PFSK-1 (cell line): ENCODE measurements at regions not wholly inside any gene's neighbourhood (a gene's known extent, or its start where the extent isn't known, plus 50 kb on each side); places are given as distances from the start of the nearest gene placed in this dataset.

ENCODE experiments used
- FOXP2 ChIP-seq: optimal IDR thresholded peaks from 2 replicates; pipeline ENCODE3; 2011; ENCODE audit warnings: borderline replicate concordance, control low read depth, inconsistent platforms; ENCODE audit not compliant: insufficient read depth; ENCODE audit errors: extremely low read length, extremely low read depth
- POLR2AphosphoS5 ChIP-seq: IDR thresholded peaks from 2 replicates; pipeline ENCODE4 v1.6.1; 2012; ENCODE audit warnings: low read depth, mild to moderate bottlenecking, control low read depth, low read length, moderate library complexity
- REST ChIP-seq, 2 experiments: IDR thresholded peaks; 2 replicates each; pipeline versions ENCODE4 v1.6.1 to v1.8.0; 2011 to 2012; ENCODE audit warnings: low read depth in 2 of 2, low read length in 2 of 2, control low read depth in 1 of 2, inconsistent platforms in 1 of 2, mild to moderate bottlenecking in 1 of 2, moderate library complexity in 1 of 2; ENCODE audit not compliant: insufficient read depth in 1 of 2
- SIN3A ChIP-seq: IDR thresholded peaks from 2 replicates; pipeline ENCODE4 v1.6.1; 2012; ENCODE audit warnings: mild to moderate bottlenecking, low read length, moderate library complexity, borderline replicate concordance; ENCODE audit not compliant: insufficient read depth
- TAF1 ChIP-seq: IDR thresholded peaks from 2 replicates; pipeline ENCODE4 v1.6.1; 2012; ENCODE audit warnings: low read length, control low read depth, borderline replicate concordance; ENCODE audit not compliant: insufficient read depth

DNA sequence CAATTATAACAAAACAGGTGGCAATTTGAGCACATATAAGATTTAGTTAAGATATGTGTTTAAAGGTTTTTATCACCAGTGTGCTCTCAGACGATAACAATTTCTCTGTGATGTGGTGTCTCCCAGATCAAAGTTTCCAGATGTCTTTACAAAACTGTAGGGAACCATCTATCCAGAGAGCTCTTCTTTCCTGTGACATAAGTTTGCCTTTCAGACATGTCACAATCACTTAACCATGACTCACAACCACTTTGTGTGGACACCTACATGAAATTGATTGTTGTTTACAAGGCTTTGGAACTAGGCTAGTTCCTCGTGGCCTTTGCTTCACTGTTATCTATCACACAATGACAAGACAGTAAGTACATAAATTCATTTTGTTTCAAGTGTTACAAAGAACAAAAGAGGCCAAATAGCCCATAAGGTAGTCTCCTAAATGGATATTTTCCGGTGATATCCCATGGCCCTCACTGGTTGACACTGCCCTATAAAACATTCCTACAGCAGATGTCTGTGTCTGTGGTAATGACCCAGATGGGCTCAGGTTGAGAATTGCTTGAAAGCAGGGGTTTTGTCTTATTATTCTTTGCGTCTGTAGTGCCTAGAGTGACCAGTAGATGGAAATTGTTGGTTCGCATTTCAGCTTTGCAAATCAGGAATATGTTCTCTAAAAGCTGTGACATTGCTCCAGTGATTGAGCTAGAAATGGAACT, 297.8 kb upstream of the FAM241A start:
- TF ChIP-seq FOXP2 (no peak), TAF1 (no peak), REST (IDR thresholded peaks at IDR 0.05; ENCODE audit: insufficient read depth in 1 of 2, low read depth in 2 of 2, low read length in 2 of 2) (no peak), POLR2AphosphoS5 (no peak), SIN3A (no peak)

GRCh38 chr4:111849746-111850284, 295.4 kb upstream of the FAM241A start:
- TF ChIP-seq POLR2AphosphoS5 (no peak), TAF1 (no peak), REST (IDR thresholded peaks at IDR 0.05; ENCODE audit: insufficient read depth in 1 of 2, low read depth in 2 of 2, low read length in 2 of 2) (no peak), SIN3A (no peak), FOXP2 (no peak)

GRCh38 chr4:111854494-111855087, 290.7 kb upstream of the FAM241A start:
- TF ChIP-seq POLR2AphosphoS5 (no peak), FOXP2 (no peak), TAF1 (no peak), SIN3A (no peak), REST (IDR thresholded peaks at IDR 0.05; ENCODE audit: insufficient read depth in 1 of 2, low read depth in 2 of 2, low read length in 2 of 2) (no peak)

- TF ChIP-seq FOXP2 (no peak), REST (IDR thresholded peaks at IDR 0.05; ENCODE audit: insufficient read depth in 1 of 2, low read depth in 2 of 2, low read length in 2 of 2) (no peak), TAF1 (no peak), SIN3A (no peak), POLR2AphosphoS5 (no peak)
Observed at GRCh38 chr4:111855308-111855707, 289.9 kb upstream of the FAM241A start.

DNA sequence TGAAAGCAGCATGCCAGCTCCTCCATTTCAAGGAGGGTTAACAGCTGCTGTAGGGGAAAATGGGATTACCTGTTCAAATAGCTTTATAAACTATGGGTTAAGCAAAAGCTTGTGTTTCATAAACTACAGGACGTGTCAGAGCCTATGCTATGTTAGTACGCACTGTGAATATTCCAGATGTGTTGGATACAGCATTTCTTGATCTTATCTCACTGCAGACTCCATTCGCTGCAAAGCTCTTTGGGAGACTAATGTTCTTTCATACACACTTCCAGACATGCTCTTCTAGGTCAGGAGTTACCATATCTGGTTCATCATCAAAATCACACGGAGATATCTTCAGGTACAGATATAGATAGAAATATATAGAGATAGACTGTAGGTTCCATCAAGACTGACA, 281.2 kb upstream of the FAM241A start:
- TF ChIP-seq REST (IDR thresholded peaks at IDR 0.05; ENCODE audit: insufficient read depth in 1 of 2, low read depth in 2 of 2, low read length in 2 of 2) (no peak), FOXP2 (no peak), SIN3A (no peak), POLR2AphosphoS5 (no peak), TAF1 (no peak)
